A549 (cell line): ENCODE measurements at regions not wholly inside any gene's neighbourhood (a gene's known extent, or its start where the extent isn't known, plus 50 kb on each side); places are given as distances from the start of the nearest gene placed in this dataset.

ENCODE experiments used
- ATAC-seq, 2 experiments: fragments of 200-7000 bp in 1 of 2; fragments of >200 bp in 1 of 2; cut with Nextera tagmentation in 1 of 2; cut with Tn5 transposase in 1 of 2; 3 replicates each; pipeline versions ENCODE4 v1.8.0 to v1.9.1; 2018 to 2020; ENCODE audit warnings: mild to moderate bottlenecking in 1 of 2, moderate library complexity in 1 of 2
- CTCF ChIA-PET: fragments of 300-600 bp; sonication (Branson Sonifier 250); formaldehyde crosslinking; extraction: SDS; loops from one replicate; lab custom pipeline; 2021; ENCODE audit warnings: antibody characterized with exemption, inconsistent platforms; lab: Yijun Ruan, JAX
- POLR2A ChIA-PET: fragments of 350-600 bp; formaldehyde crosslinking; extraction: SDS; loops from one replicate; lab custom pipeline; 2021; ENCODE audit warnings: antibody characterized with exemption, inconsistent platforms; lab: Yijun Ruan, JAX
- DNase-seq, 2 experiments: peaks; one replicate each; pipeline versions ENCODE4 v3.0.0 to v3.0.0-alpha.2; 2011 to 2016; ENCODE audit warnings: low read depth in 1 of 2, low spot score in 1 of 2
- FAIRE-seq: peaks from 2 replicates; lab custom pipeline; 2011; peaks lifted over from hg19 to GRCh38; lab: Jason Lieb, UNC
- H3K27ac ChIP-seq, 2 experiments: fragments of >200 bp; sonication (Bioruptor Twin); formaldehyde crosslinking; 3 replicates each; pipeline ENCODE4 v1.5.1; 2016 to 2017
- H3K4me1 ChIP-seq: fragments of >200 bp; sonication (Bioruptor Twin); formaldehyde crosslinking; 3 replicates; pipeline ENCODE4 v1.6.1; 2016
- H3K4me2 ChIP-seq: fragments of >200 bp; sonication (Bioruptor Twin); formaldehyde crosslinking; 3 replicates; pipeline ENCODE4 v1.6.1; 2016
- H3K4me3 ChIP-seq: fragments of >200 bp; sonication (Bioruptor Twin); formaldehyde crosslinking; 3 replicates; pipeline ENCODE4 v1.5.1; 2016
- H3K9me3 ChIP-seq: fragments of >200 bp; sonication (Bioruptor Twin); formaldehyde crosslinking; 3 replicates; pipeline ENCODE4 v1.6.1; 2016
- ATOH8 ChIP-seq: fragments of 250-450 bp; sonication (Bioruptor Pico); IDR thresholded peaks from 2 replicates; pipeline ENCODE4 v1.5.0; 2020; ENCODE audit warnings: low read depth, mild to moderate bottlenecking, moderate library complexity
- BCL3 ChIP-seq: fragments of >200 bp; sonication (Bioruptor Twin); formaldehyde crosslinking; IDR thresholded peaks from 3 replicates; pipeline ENCODE4 v1.6.1; 2016
- CBX8 ChIP-seq: fragments of 200-600 bp; sonication (generic); IDR thresholded peaks from 2 replicates; pipeline ENCODE4 v1.6.1; 2016
- E2F6 ChIP-seq: IDR thresholded peaks from 2 replicates; pipeline ENCODE4 v1.6.1; 2012; ENCODE audit warnings: low read depth, borderline replicate concordance
- EP300 ChIP-seq, 2 experiments: fragments of >200 bp; sonication (Bioruptor Twin); formaldehyde crosslinking; IDR thresholded peaks; 2 replicates in 1 of 2; 3 replicates in 1 of 2; pipeline ENCODE4 v1.6.1; 2016 to 2017
- FOSB ChIP-seq: fragments of 250-450 bp; sonication (Bioruptor Pico); IDR thresholded peaks from 2 replicates; pipeline ENCODE4 v1.5.0; 2020; ENCODE audit warnings: mild to moderate bottlenecking, moderate library complexity
- FOSL2 ChIP-seq, 2 experiments: fragments of 450-650 bp in 1 of 2; fragments of >200 bp in 1 of 2; sonication (Bioruptor Twin) in 1 of 2; formaldehyde crosslinking; IDR thresholded peaks; 2 replicates each; pipeline versions ENCODE4 v1.5.0 to v1.6.1; 2016 to 2020; ENCODE audit warnings: mild to moderate bottlenecking in 1 of 2, moderate library complexity in 1 of 2
- FOXS1 ChIP-seq: fragments of 250-450 bp; sonication (Bioruptor Pico); IDR thresholded peaks from 2 replicates; pipeline ENCODE4 v1.5.0; 2020; ENCODE audit warnings: mild to moderate bottlenecking, moderate library complexity
- GATA3 ChIP-seq: IDR thresholded peaks from 2 replicates; pipeline ENCODE4 v1.6.1; 2012; ENCODE audit warnings: borderline replicate concordance
- HDAC2 ChIP-seq: fragments of 200-600 bp; sonication (generic); IDR thresholded peaks from 2 replicates; pipeline ENCODE4 v1.6.1; 2016
- HEYL ChIP-seq: fragments of 250-450 bp; sonication (Bioruptor Pico); IDR thresholded peaks from 2 replicates; pipeline ENCODE4 v1.8.0; 2021; ENCODE audit warnings: mild to moderate bottlenecking, moderate library complexity
- HMGXB4 ChIP-seq: fragments of 250-450 bp; sonication (Bioruptor Pico); IDR thresholded peaks from 2 replicates; pipeline ENCODE4 v1.5.0; 2021; ENCODE audit warnings: mild to moderate bottlenecking, moderate library complexity, borderline replicate concordance
- HOXB13 ChIP-seq: fragments of 250-450 bp; sonication (Bioruptor Pico); IDR thresholded peaks from 2 replicates; pipeline ENCODE4 v1.5.0; 2020; ENCODE audit warnings: low read depth, mild to moderate bottlenecking, moderate library complexity
- HOXB5 ChIP-seq: fragments of 250-450 bp; sonication (Bioruptor Pico); IDR thresholded peaks from 2 replicates; pipeline ENCODE4 v1.5.0; 2020; ENCODE audit warnings: mild to moderate bottlenecking, moderate library complexity
- JUN ChIP-seq, 2 experiments: fragments of >200 bp; sonication (Bioruptor Twin); formaldehyde crosslinking; IDR thresholded peaks; 2 replicates in 1 of 2; 3 replicates in 1 of 2; pipeline ENCODE4 v1.6.1; 2016 to 2017
- KDM5A ChIP-seq: fragments of 200-600 bp; sonication (generic); IDR thresholded peaks from 2 replicates; pipeline ENCODE4 v1.6.1; 2016; ENCODE audit warnings: antibody characterized with exemption, mild to moderate bottlenecking
- MAFK ChIP-seq: fragments of 450-650 bp; IDR thresholded peaks from 2 replicates; pipeline ENCODE4 v1.6.1; 2014; ENCODE audit not compliant: partially characterized antibody
- NR3C1 ChIP-seq: fragments of >200 bp; sonication (Bioruptor Twin); formaldehyde crosslinking; IDR thresholded peaks from 3 replicates; pipeline ENCODE4 v1.6.1; 2017
- PBX3 ChIP-seq: IDR thresholded peaks from 2 replicates; pipeline ENCODE4 v1.6.1; 2012
- PHF8 ChIP-seq: fragments of 200-600 bp; sonication (generic); IDR thresholded peaks from 2 replicates; pipeline ENCODE4 v1.6.1; 2016; ENCODE audit warnings: low read depth, mild to moderate bottlenecking, antibody characterized with exemption, moderate library complexity, borderline replicate concordance
- POLR2A ChIP-seq: IDR thresholded peaks from 2 replicates; pipeline ENCODE4 v1.6.1; 2012; ENCODE audit warnings: mild to moderate bottlenecking, low read length
- RARB ChIP-seq: fragments of 250-450 bp; sonication (Bioruptor Pico); IDR thresholded peaks from 2 replicates; pipeline ENCODE4 v1.8.0; 2021; ENCODE audit warnings: mild to moderate bottlenecking, moderate library complexity
- RCOR1 ChIP-seq: fragments of 150-350 bp; IDR thresholded peaks from 2 replicates; pipeline ENCODE4 v1.6.1; 2014; ENCODE audit warnings: antibody characterized with exemption, low read length, low read depth
- RFX5 ChIP-seq: fragments of 450-650 bp; IDR thresholded peaks from 2 replicates; pipeline ENCODE4 v1.7.1; 2014; ENCODE audit warnings: antibody characterized with exemption, mild to moderate bottlenecking, moderate library complexity
- SMC3 ChIP-seq: fragments of >200 bp; sonication (Bioruptor Twin); formaldehyde crosslinking; IDR thresholded peaks from 3 replicates; pipeline ENCODE4 v1.6.1; 2018; ENCODE audit warnings: inconsistent platforms
- TP53 ChIP-seq: fragments of 250-450 bp; sonication (Bioruptor Pico); IDR thresholded peaks from 2 replicates; pipeline ENCODE4 v1.5.0; 2021; ENCODE audit warnings: mild to moderate bottlenecking, moderate library complexity
- ZC3H11A ChIP-seq: fragments of 450-650 bp; IDR thresholded peaks from 2 replicates; pipeline ENCODE4 v1.6.1; 2014; ENCODE audit warnings: antibody characterized with exemption, mild to moderate bottlenecking
- ZFP36 ChIP-seq: fragments of 450-650 bp; IDR thresholded peaks from 2 replicates; pipeline ENCODE4 v1.6.1; 2014; ENCODE audit warnings: borderline replicate concordance; ENCODE audit not compliant: partially characterized antibody
- ZSCAN20 ChIP-seq: fragments of 250-450 bp; sonication (Bioruptor Pico); IDR thresholded peaks from 2 replicates; pipeline ENCODE4 v1.8.0; 2022; ENCODE audit warnings: mild to moderate bottlenecking, moderate library complexity
- WGBS: methylation state at CpG from one replicate; pipeline ENCODE4 v1.1.6; 2017; ENCODE audit errors: missing lambda C conversion rate; 5-methylcytosine and 5-hydroxymethylcytosine counted together

- no peaks in the 10 kb centered on the region for H3K4me1 ChIP-seq
- CTCF ChIA-PET, result no interaction called here
- FAIRE-seq, result peak; percentile 39
- no peak for ATAC-seq
- no peak overlapping the region for H3K4me3 ChIP-seq
- no peak for DNase-seq
- H3K4me2 ChIP-seq, result no peak overlapping the region
- no peaks in the 10 kb centered on the region for H3K9me3 ChIP-seq
- no peak overlapping the region for H3K27ac ChIP-seq
- POLR2A ChIA-PET, result no interaction called here
- no peak for TF ChIP-seq KDM5A
- no peak for TF ChIP-seq FOSB
- TF ChIP-seq RARB, result no peak
- TF ChIP-seq PHF8, result no peak
- no peak for TF ChIP-seq NR3C1
- TF ChIP-seq ZFP36, result no peak
- no peak for TF ChIP-seq HMGXB4
- no peak for TF ChIP-seq FOXS1 (CRISPR knock-in tag)
- no peak for TF ChIP-seq FOSL2 (IDR thresholded peaks at IDR 0.05)
- no peak for TF ChIP-seq FOSL2 (CRISPR knock-in tag; IDR thresholded peaks at IDR 0.05)
- no peak for TF ChIP-seq HOXB5 (CRISPR knock-in tag)
- no peak for TF ChIP-seq MAFK
- TF ChIP-seq EP300 (IDR thresholded peaks at IDR 0.05), result no peak
- TF ChIP-seq RFX5, result no peak
These were observed 294.7 kb upstream of the CT83 start for GRCh38 chrX:116757491-116757890.

GRCh38 chrX:116756958-116757357, 294.2 kb upstream of the CT83 start:
- Histone ChIP-seq H3K4me2 (no peak overlapping the region), H3K9me3 (no peaks in the 10 kb centered on the region), H3K4me3 (no peak overlapping the region), H3K27ac (no peak overlapping the region), H3K4me1 (no peaks in the 10 kb centered on the region)
- TF ChIP-seq NR3C1 (no peak), SMC3 (no peak), ZC3H11A (no peak), ZSCAN20 (CRISPR knock-in tag) (no peak), JUN (IDR thresholded peaks at IDR 0.05) (no peak), HOXB13 (CRISPR knock-in tag) (no peak)
- POLR2A ChIA-PET, result no interaction called here
- FAIRE-seq (no peak), ATAC-seq (no peak), DNase-seq (no peak)
- CTCF ChIA-PET, result no interaction called here
- WGBS, result 33% methylated on average over 1 of the region's 1 CpG

GRCh38 chrX:116749943-116750342, 287.2 kb upstream of the CT83 start:
- POLR2A ChIA-PET, result no interaction called here
- CTCF ChIA-PET, result no interaction called here
- Histone ChIP-seq H3K4me3 (no peak overlapping the region), H3K4me2 (no peak overlapping the region), H3K27ac (no peak overlapping the region), H3K9me3 (no peaks in the 10 kb centered on the region), H3K4me1 (no peaks in the 10 kb centered on the region)
- WGBS, result 55% methylated on average over 1 of the region's 3 CpGs
- TF ChIP-seq HDAC2, result no peak
- TF ChIP-seq ATOH8 (CRISPR knock-in tag), result no peak
- no peak for TF ChIP-seq POLR2A
- TF ChIP-seq CBX8, result no peak
- no peak for TF ChIP-seq RCOR1
- TF ChIP-seq TP53 (CRISPR knock-in tag), result no peak
- TF ChIP-seq PHF8, result no peak
- no peak for TF ChIP-seq GATA3
- TF ChIP-seq SMC3, result no peak
- TF ChIP-seq HEYL (CRISPR knock-in tag), result no peak
- no peak for TF ChIP-seq PBX3
- TF ChIP-seq ZC3H11A, result no peak
- no peak for TF ChIP-seq E2F6
- TF ChIP-seq BCL3, result no peak
- no peak for FAIRE-seq
- ATAC-seq, result no peak
- peak in 1 of 2 experiments; percentile 3 for DNase-seq
